ENCODE measurements at regions not wholly inside any gene's neighbourhood (a gene's known extent, or its start where the extent isn't known, plus 50 kb on each side); places are given as distances from the start of the nearest gene placed in this dataset.

DNA sequence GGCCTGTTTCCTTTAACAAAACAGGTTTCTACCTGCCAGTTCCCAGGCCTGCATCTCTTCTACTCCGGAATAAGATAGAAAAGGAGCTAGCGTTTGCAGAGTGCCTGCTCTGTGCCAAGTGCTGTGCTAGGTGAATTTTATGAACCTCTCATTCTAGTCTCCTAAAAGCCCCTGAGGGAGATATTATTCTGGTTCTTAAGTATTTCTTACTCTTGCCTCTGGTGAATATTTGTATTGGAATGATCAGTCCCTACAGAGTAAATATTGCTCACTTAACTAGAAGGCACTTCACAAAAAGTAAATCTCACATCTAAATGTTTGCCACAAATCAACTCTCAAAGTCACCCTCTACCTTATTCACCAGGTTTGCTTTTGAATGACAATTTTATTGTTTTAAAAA lies 227.1 kb downstream of the AUH start:
- BruUV-seq (replicated peaks), result no TSS peak
- H3K4me1 ChIP-seq (ENCODE audit: control insufficient read depth, extremely low read depth, insufficient read depth, low read length), result peaks cover 9% of the 10 kb centered on the region
- DNase-seq (ENCODE audit: low read depth, low spot score) (no peak), FAIRE-seq (no peak)
- dilution Hi-C loops (cut with MboI; ENCODE audit: extremely low pct_ligation_motif_present, low sequenced_read_pairs), result no loop called here
- TF ChIP-seq, protein P1, sequence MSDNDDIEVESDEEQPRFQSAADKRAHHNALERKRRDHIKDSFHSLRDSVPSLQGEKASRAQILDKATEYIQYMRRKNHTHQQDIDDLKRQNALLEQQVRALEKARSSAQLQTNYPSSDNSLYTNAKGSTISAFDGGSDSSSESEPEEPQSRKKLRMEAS (IDR thresholded peaks at IDR 0.05; ENCODE audit: insufficient read depth, insufficient read length), result no peak
- TF ChIP-seq POLR2AphosphoS5 (IDR thresholded peaks at IDR 0.05; ENCODE audit: insufficient read depth, low read depth, low read length) (no peak), FOS (IDR thresholded peaks at IDR 0.05; ENCODE audit: borderline replicate concordance, insufficient read depth, low read length) (no peak), EZH2 (IDR thresholded peaks at IDR 0.05; ENCODE audit: borderline replicate concordance, low read depth, low read length, severe bottlenecking) (no peak), JUN (IDR thresholded peaks at IDR 0.05; ENCODE audit: borderline replicate concordance, insufficient read depth, insufficient read length, low read depth) (no peak), POLR2A (IDR thresholded peaks at IDR 0.05; ENCODE audit: low read depth, low read length) (no peak), GATA2 (IDR thresholded peaks at IDR 0.05; ENCODE audit: insufficient read depth, insufficient read length, low read depth, low read length) (no peak), MYC (IDR thresholded peaks at IDR 0.05; ENCODE audit: low read depth, low read length) (no peak)
- TF ChIP-seq, protein P2, sequence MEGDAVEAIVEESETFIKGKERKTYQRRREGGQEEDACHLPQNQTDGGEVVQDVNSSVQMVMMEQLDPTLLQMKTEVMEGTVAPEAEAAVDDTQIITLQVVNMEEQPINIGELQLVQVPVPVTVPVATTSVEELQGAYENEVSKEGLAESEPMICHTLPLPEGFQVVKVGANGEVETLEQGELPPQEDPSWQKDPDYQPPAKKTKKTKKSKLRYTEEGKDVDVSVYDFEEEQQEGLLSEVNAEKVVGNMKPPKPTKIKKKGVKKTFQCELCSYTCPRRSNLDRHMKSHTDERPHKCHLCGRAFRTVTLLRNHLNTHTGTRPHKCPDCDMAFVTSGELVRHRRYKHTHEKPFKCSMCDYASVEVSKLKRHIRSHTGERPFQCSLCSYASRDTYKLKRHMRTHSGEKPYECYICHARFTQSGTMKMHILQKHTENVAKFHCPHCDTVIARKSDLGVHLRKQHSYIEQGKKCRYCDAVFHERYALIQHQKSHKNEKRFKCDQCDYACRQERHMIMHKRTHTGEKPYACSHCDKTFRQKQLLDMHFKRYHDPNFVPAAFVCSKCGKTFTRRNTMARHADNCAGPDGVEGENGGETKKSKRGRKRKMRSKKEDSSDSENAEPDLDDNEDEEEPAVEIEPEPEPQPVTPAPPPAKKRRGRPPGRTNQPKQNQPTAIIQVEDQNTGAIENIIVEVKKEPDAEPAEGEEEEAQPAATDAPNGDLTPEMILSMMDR (IDR thresholded peaks at IDR 0.05; ENCODE audit: extremely low read depth in 1 of 2, insufficient read depth in 1 of 2, low read depth in 1 of 2, low read length in 2 of 2), result no peak
- H3K36me3 ChIP-seq (ENCODE audit: control insufficient read depth in 2 of 2, extremely low read depth in 1 of 2, insufficient read depth in 2 of 2, low read length in 2 of 2), result no peaks in the 10 kb centered on the region
- no peak overlapping the region for H2AFZ ChIP-seq (ENCODE audit: low read depth, low read length)
- no peak overlapping the region for H3K9ac ChIP-seq (replicated peaks; ENCODE audit: extremely low read depth, insufficient read depth, low read length)
- ChIA-PET CTCF (no interaction called here), POLR2A (no interaction called here)
- no peak overlapping the region for H3K4me3 ChIP-seq (replicated peaks in 1 of 3; ENCODE audit: insufficient read depth in 1 of 3, low read depth in 1 of 3, low read length in 3 of 3)
- H4K20me1 ChIP-seq (replicated peaks; ENCODE audit: control insufficient read depth, extremely low read depth, insufficient read depth, low read length), result no peaks in the 10 kb centered on the region
- no peak overlapping the region for H3K27ac ChIP-seq (ENCODE audit: insufficient read depth, low read depth, low read length)
- H3K9me3 ChIP-seq (replicated peaks; ENCODE audit: control insufficient read depth, insufficient read depth, low read length), result no peaks in the 10 kb centered on the region
- no peaks in the 10 kb centered on the region for H3K9me1 ChIP-seq (replicated peaks; ENCODE audit: control insufficient read depth, extremely low read depth, insufficient read depth, low read length)
- H3K4me2 ChIP-seq (ENCODE audit: insufficient read depth, low read length), result no peak overlapping the region
- intact Hi-C loops (cut with micrococcal nuclease), result no loop called here
- H3K79me2 ChIP-seq (ENCODE audit: control insufficient read depth, insufficient read depth, low read length), result no peaks in the 10 kb centered on the region
- no peaks in the 10 kb centered on the region for H3K27me3 ChIP-seq (ENCODE audit: control insufficient read depth in 2 of 2, insufficient read depth in 2 of 2, low read length in 2 of 2)
